ENCODE measurements at regions not wholly inside any gene's neighbourhood (a gene's known extent, or its start where the extent isn't known, plus 50 kb on each side); places are given as distances from the start of the nearest gene placed in this dataset.

GRCh38 chr6:40293460-40294185 lies 293.5 kb downstream of the LRFN2 start:
- TF ChIP-seq CTCF (IDR thresholded peaks at IDR 0.05; ENCODE audit: low read depth, low read length), result no peak
- TF ChIP-seq EZH2phosphoT487 (IDR thresholded peaks at IDR 0.05; ENCODE audit: low read depth), result no peak
